Esophagus muscularis mucosa (tissue), 4 donors: ENCODE measurements at regions not wholly inside any gene's neighbourhood (a gene's known extent, or its start where the extent isn't known, plus 50 kb on each side); places are given as distances from the start of the nearest gene placed in this dataset.

ENCODE experiments used
- EP300 ChIP-seq: sonication (generic); formaldehyde crosslinking; IDR thresholded peaks from one replicate; pipeline ENCODE4 v1.6.1; 2017; ENCODE audit warnings: antibody characterized with exemption
- POLR2A ChIP-seq: fragments of 450-650 bp; IDR thresholded peaks from one replicate; pipeline ENCODE4 v1.6.1; 2017; ENCODE audit warnings: antibody characterized with exemption, moderate library complexity, mild to moderate bottlenecking, low read depth
- POLR2AphosphoS5 ChIP-seq, 2 donors: sonication (generic); formaldehyde crosslinking; IDR thresholded peaks; one replicate each; pipeline ENCODE4 v1.6.1; 2017; ENCODE audit warnings: antibody characterized with exemption in 2 of 2
- TF ChIP-seq, protein P1 (sequence below), 3 experiments: fragments of 200-600 bp in 2 of 3; fragments of 450-650 bp in 1 of 3; sonication (generic) in 2 of 3; IDR thresholded peaks; one replicate each; pipeline ENCODE4 v1.5.1; 2017 to 2019; ENCODE audit warnings: antibody characterized with exemption in 3 of 3, mild to moderate bottlenecking in 2 of 3, moderate library complexity in 1 of 3

DNA sequence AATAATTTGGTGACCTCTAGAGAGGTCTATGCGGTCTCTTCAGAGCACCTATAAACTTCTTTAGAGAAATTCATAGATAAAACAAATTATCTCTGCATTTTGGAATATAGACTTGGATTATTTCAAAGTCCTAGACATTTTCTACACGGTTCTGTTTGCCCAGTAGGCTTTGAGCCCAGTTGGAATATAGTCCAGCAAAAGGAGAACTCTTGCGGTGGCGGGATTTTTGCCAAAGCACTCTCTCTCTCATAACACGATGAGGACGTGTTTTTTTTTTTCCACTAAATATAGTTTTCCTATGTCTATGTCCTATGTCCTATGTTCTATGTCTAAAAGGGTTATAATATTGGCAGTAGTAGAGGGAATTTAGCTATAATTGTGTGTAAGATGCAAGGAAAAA, 164.9 kb upstream of the AGR3 start:
- TF ChIP-seq, protein P1, sequence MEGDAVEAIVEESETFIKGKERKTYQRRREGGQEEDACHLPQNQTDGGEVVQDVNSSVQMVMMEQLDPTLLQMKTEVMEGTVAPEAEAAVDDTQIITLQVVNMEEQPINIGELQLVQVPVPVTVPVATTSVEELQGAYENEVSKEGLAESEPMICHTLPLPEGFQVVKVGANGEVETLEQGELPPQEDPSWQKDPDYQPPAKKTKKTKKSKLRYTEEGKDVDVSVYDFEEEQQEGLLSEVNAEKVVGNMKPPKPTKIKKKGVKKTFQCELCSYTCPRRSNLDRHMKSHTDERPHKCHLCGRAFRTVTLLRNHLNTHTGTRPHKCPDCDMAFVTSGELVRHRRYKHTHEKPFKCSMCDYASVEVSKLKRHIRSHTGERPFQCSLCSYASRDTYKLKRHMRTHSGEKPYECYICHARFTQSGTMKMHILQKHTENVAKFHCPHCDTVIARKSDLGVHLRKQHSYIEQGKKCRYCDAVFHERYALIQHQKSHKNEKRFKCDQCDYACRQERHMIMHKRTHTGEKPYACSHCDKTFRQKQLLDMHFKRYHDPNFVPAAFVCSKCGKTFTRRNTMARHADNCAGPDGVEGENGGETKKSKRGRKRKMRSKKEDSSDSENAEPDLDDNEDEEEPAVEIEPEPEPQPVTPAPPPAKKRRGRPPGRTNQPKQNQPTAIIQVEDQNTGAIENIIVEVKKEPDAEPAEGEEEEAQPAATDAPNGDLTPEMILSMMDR (IDR thresholded peaks at IDR 0.05): no peak
- TF ChIP-seq POLR2A (no peak), EP300 (no peak), POLR2AphosphoS5 (IDR thresholded peaks at IDR 0.05) (no peak)
